ENCODE measurements at regions not wholly inside any gene's neighbourhood (a gene's known extent, or its start where the extent isn't known, plus 50 kb on each side); places are given as distances from the start of the nearest gene placed in this dataset.

- in situ Hi-C loops (cut with MboI; ENCODE audit: low pct_unique_long_range_greater_than_20kb, low sequenced_read_pairs, unreplicated experiment): no loop called here
- TF ChIP-seq, protein P1, sequence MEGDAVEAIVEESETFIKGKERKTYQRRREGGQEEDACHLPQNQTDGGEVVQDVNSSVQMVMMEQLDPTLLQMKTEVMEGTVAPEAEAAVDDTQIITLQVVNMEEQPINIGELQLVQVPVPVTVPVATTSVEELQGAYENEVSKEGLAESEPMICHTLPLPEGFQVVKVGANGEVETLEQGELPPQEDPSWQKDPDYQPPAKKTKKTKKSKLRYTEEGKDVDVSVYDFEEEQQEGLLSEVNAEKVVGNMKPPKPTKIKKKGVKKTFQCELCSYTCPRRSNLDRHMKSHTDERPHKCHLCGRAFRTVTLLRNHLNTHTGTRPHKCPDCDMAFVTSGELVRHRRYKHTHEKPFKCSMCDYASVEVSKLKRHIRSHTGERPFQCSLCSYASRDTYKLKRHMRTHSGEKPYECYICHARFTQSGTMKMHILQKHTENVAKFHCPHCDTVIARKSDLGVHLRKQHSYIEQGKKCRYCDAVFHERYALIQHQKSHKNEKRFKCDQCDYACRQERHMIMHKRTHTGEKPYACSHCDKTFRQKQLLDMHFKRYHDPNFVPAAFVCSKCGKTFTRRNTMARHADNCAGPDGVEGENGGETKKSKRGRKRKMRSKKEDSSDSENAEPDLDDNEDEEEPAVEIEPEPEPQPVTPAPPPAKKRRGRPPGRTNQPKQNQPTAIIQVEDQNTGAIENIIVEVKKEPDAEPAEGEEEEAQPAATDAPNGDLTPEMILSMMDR (IDR thresholded peaks at IDR 0.05; ENCODE audit: extremely low read depth, insufficient read depth, missing control alignments): no peak
- DNase-seq (ENCODE audit: low spot score): no peak
Observed at GRCh38 chr12:127065595-127065994, 1201.4 kb upstream of the TMEM132C start.

DNA sequence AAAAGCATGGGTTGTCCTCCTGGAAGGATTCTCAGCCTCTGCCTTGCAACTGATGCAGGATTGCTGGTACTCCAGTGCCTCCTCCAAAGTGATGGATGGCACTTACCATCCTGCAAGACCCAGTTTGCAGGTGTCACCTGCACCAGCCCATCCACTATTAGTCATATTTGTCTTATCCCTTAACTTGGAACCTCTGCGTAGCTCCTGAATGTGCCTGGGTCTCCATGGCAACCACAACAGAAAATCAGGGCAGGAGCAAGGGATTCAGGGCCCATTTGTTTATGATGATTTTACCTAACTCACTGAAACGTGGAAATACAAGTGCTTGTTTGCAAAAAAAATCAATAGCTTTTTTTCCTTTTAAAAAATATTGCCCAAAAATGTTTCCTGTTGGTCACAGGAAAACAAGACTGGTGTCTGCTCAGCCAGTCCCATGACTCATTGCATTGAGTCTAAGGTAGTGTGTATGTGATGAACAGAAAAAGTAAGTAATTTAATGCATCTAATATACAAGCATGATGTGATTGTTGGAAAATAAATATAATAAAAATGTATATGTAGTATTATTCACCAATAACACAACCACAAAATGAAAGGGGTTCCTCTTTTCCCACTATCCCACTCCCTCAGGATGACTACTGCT is 1196.3 kb upstream of the TMEM132C start:
- no peak for DNase-seq (ENCODE audit: low spot score)
- TF ChIP-seq, protein P1 (IDR thresholded peaks at IDR 0.05; ENCODE audit: extremely low read depth, insufficient read depth, missing control alignments): no peak

GRCh38 chr12:127074161-127074560 is 1192.8 kb upstream of the TMEM132C start:
- in situ Hi-C loops (cut with MboI; ENCODE audit: low pct_unique_long_range_greater_than_20kb, low sequenced_read_pairs, unreplicated experiment): no loop called here
- TF ChIP-seq, protein P1 (IDR thresholded peaks at IDR 0.05; ENCODE audit: extremely low read depth, insufficient read depth, missing control alignments): no peak

More for the DNA sequence above, 1196.3 kb upstream of the TMEM132C start:
- in situ Hi-C loops (cut with MboI; ENCODE audit: low pct_unique_long_range_greater_than_20kb, low sequenced_read_pairs, unreplicated experiment): no loop called here

DNA sequence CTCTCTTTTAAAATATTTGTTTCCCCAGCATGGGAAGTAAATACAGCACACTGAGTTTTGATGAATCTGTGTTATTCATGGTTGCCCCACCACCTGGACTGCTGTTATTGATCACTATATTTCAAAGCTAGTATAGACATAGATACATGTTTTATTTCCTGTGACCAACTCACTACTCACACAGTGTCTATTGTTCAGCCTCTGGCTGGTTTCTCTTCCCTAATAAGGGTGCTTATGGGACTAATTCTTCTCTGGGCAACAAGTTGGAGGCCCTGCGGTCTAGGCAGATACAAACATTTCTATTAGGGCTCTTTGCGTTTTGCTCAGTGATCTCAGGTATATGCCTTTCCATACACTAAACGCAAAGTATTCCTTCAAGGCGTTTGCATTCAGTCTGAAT is 1191.0 kb upstream of the TMEM132C start:
- in situ Hi-C loops (cut with MboI; ENCODE audit: low pct_unique_long_range_greater_than_20kb, low sequenced_read_pairs, unreplicated experiment): no loop called here
- no peak for DNase-seq (ENCODE audit: low spot score)
- TF ChIP-seq, protein P1 (IDR thresholded peaks at IDR 0.05; ENCODE audit: extremely low read depth, insufficient read depth, missing control alignments): no peak

More at GRCh38 chr12:127074161-127074560, 1192.8 kb upstream of the TMEM132C start:
- DNase-seq (ENCODE audit: low spot score): no peak

GRCh38 chr12:127077262-127078045 is 1189.5 kb upstream of the TMEM132C start:
- DNase-seq (ENCODE audit: low spot score): no peak
- TF ChIP-seq, protein P1 (IDR thresholded peaks at IDR 0.05; ENCODE audit: extremely low read depth, insufficient read depth, missing control alignments): no peak
- in situ Hi-C loops (cut with MboI; ENCODE audit: low pct_unique_long_range_greater_than_20kb, low sequenced_read_pairs, unreplicated experiment): no loop called here

DNA sequence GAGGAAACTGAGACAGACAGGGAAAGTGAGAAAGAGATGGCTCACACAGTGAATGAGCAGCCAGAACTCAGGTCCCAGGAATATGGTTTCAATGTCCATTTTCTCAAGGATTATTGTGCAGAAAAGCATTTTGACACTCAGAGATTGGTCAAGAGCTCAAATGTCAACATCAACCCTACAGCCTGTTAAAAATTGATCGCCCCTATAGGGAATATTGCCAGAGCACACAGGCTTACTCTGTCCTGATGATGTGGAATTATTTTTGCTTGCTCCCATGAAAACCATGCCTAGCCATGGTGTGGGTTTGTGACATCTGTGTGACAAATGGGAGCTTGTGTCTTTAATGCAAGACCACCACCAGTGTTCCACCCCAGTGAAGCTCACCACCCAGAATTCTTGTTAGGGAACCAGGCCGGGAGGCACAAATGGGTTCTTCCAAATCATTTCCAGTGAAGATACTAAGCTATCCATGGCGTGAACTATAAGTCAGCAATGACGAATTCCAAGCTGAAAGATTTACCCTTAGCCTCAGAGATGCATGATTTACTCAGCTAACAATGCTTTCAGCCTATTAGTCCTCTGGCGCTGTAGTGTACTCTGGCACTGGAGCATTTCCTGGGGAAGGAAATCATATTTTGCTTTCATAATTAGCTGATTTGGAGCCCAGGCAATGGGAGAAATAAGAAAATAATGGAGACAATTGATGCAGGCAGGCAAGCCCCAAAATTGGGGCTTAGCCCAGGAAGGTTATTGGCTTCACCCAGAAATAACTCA is 1188.2 kb upstream of the TMEM132C start:
- in situ Hi-C loops (cut with MboI; ENCODE audit: low pct_unique_long_range_greater_than_20kb, low sequenced_read_pairs, unreplicated experiment): no loop called here
- TF ChIP-seq, protein P1 (IDR thresholded peaks at IDR 0.05; ENCODE audit: extremely low read depth, insufficient read depth, missing control alignments): no peak
- DNase-seq (ENCODE audit: low spot score): no peak

Data from GM13977 (cell line).